Frontal cortex (tissue), 3 donors: ENCODE measurements at regions not wholly inside any gene's neighbourhood (a gene's known extent, or its start where the extent isn't known, plus 50 kb on each side); places are given as distances from the start of the nearest gene placed in this dataset.
"Not testable (repeated sequence)": the region's sequence is repeated elsewhere in the genome, so short reads cannot be mapped to it uniquely, and the experiment has no call there.

Experiments used
- DNase-seq, 2 donors: peaks; one replicate each; pipeline ENCODE4 v3.0.0; 2012; ENCODE audit warnings: low spot score in 2 of 2
- FAIRE-seq: peaks from 2 replicates; lab custom pipeline; 2012; peaks lifted over from hg19 to GRCh38; lab: Jason Lieb, UNC
- donor health status: control.
- donor health status: control.
- donor health status: control.

GRCh38 chr3:99330924-99331532, 307.4 kb upstream of the COL8A1 start:
- DNase-seq (no peak), FAIRE-seq (no peak)

DNA sequence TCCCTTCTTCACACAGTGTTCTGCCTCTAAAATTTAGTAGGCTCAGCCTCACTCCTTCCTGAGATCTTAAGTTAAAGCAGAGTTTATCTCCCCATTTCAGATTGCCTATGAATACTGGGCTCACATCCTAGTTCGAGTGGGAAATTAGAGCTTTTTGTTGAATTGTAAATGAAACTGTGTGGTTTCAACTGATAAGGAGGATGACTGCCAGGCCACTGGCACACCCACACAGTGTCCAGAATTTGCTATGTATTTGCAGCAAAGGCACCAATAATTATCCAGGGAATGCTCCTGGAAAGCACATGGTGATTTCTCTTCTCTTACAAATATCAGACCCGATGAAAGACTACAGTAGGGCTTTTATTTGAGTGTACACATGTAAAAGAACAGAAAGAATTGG, 308.1 kb upstream of the COL8A1 start:
- DNase-seq (no peak), FAIRE-seq (no peak)

- FAIRE-seq (no peak), DNase-seq (no peak)
Observed at GRCh38 chr3:99325402-99325801, 313.0 kb upstream of the COL8A1 start.

DNA sequence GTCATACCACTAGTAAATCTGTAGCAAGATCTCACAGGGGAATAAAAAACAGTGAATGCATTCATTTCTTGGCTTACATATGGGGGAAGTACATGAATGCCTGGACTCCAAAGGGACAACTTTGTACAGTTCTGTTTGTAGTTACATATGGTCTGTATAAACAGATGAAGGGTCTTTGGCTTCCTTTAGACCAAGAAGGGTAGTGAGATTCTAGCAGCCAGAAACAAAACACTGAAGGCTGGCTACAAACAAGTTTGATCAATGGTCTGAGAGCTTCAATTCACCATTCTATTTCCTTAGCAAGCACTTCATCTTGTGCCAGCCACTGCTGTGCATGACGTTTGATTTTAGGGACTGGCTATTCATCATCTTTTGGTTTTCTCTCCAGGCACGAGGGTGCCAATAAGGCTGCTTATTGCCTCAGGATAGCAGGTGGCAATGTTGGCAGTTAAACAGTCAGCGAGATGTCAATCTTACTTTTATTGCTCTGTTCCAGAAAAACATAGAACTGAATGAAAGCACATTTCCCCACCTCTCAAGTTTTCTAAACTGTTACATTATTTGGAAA, 313.7 kb upstream of the COL8A1 start:
- no peak for FAIRE-seq
- DNase-seq: no peak

DNA sequence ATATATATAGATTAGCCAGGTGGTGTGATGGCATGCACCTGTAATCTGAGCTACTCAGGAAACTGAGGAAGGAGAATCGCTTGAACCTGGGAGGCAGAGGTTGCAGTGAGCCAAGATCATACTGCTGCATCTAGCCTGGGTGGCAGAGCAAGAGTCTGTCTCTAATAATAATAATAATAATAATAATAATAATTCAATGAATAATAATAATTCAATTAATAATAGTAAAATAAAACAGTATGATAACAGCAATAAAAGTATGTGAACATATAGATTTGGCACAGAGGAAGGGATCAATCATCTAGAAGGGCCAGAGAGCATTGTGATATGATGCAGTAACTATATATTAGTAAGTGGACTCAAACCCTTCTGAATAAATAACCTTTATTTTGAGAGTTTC, 314.5 kb upstream of the COL8A1 start:
- DNase-seq (no peak), FAIRE-seq (no peak)

- DNase-seq (no peak), FAIRE-seq (no peak)
Observed at GRCh38 chr3:99322551-99322950, 315.8 kb upstream of the COL8A1 start.

GRCh38 chr3:99321261-99321660, 317.1 kb upstream of the COL8A1 start:
- FAIRE-seq (no peak), DNase-seq (no peak)

DNA sequence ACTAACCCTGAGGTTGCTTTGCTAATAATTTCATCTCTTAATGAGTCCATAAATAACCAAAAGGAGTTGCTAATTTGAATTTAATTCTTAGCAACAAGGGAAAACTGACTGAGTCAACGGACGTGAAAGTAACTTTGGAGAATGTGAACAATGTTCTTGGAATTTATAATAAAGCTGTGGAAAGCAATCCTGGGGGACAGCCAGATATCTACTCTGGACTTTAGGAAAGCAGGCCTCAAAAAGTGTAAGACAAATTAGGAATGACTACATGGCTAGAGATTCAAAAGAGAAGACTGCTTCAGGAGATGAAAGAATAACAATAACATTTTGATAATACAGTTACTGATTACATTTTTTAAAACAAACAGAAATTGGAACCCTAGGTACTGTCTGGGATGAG, 318.4 kb upstream of the COL8A1 start:
- DNase-seq (no peak), FAIRE-seq (no peak)

DNA sequence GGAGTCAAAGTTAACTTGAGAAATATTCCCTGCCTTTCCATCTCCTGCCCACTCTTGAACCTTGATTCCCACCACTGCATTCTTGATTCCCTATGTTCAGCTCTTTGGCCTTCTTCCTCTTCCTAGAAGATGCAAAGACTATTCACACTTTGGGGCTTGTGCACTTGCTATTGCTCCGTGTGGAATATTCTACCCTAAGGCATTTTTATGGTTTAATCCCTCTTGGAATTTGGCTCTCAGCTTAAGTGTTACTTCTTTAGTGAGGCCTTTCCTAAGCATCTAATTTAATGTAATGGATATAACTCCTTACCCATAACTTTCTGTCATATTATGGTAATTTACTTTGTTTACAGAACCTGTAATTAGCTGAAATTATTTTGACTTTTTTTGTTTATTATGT, 318.9 kb upstream of the COL8A1 start:
- DNase-seq (no peak), FAIRE-seq (no peak)

- FAIRE-seq (no peak), DNase-seq (no peak)
Observed at GRCh38 chr3:99317201-99317600, 321.2 kb upstream of the COL8A1 start.

DNA sequence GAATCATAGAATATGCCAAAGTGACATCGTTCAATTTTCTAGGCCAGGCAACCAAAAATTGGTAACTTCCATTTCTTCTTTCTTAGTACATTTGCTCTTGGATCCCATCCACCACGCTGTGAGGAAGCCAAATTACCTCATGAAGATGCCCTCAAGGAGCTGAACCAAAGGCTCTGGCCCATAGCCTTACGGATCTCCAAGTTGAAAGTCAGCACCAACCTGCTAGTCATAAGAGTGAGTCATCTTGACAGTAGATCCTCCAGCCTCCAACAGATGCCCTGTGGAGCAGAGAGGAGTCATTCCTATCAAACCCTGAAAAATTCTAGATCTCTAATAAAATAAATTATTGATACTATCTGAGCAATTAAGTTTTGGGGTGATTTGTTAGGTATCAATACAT, 322.5 kb upstream of the COL8A1 start:
- DNase-seq: no peak
- FAIRE-seq: no peak

- FAIRE-seq: no peak
- no peak for DNase-seq
Observed at GRCh38 chr3:99313485-99313884, 324.9 kb upstream of the COL8A1 start.

GRCh38 chr3:99298661-99299060, 339.7 kb upstream of the COL8A1 start:
- DNase-seq (no peak), FAIRE-seq (no peak)

DNA sequence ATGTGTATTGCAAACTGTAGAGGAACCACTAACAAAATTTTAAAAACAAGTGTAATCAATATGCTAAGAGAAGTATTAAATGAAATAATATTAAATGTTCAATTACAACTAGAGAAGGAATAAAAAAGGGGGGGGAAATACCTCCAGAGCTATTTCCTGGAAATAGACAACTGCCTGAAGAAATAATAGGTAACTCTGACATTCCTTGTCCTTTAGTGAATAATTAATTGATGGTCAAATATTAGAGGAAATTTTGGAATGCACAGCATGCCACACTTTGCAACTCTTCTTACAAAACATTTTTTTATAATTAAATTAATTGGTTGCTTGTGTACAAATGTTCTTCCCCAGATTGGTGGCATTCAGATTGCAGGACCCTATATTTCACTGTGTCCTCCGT, 342.6 kb upstream of the COL8A1 start:
- DNase-seq (no peak), FAIRE-seq (no peak)

DNA sequence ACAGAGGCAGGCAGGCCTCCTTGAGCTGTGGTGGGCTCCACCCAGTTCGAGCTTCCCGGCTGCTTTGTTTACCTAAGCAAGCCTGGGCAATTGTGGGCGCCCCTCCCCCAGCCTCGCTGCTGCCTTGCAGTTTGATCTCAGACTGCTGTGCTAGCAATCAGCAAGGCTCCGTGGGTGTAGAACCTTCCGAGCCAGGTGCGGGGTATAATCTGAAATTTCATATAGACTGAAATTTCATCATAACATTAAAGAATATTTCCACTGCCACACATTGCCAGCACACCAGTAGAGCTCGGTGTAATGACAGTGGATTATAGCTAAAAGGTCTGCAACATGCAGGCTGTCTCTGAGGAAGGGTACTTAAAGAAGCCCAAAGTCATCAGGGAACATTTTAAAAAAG, 344.3 kb upstream of the COL8A1 start:
- FAIRE-seq, DNase-seq: not testable (repeated sequence)

DNA sequence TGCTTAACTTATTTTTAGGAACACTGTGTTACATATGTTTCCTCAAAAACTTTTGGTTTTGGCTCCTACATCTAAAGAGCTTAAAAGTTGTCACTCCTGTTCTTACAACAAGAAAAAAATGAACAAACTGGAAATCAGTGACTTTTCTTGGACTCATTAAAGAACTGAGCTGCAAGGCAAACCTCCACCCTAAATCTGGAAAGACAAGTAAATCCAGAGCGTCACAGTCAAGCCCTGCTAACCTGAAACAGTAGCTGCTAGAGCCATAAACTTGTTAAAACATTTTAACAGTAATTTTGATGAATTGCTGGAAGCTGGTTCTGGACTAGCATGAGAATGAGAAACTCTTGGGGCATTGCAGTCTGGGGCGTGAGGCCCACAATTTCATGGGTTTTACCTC, 350.5 kb upstream of the COL8A1 start:
- no peak for FAIRE-seq
- DNase-seq: no peak

DNA sequence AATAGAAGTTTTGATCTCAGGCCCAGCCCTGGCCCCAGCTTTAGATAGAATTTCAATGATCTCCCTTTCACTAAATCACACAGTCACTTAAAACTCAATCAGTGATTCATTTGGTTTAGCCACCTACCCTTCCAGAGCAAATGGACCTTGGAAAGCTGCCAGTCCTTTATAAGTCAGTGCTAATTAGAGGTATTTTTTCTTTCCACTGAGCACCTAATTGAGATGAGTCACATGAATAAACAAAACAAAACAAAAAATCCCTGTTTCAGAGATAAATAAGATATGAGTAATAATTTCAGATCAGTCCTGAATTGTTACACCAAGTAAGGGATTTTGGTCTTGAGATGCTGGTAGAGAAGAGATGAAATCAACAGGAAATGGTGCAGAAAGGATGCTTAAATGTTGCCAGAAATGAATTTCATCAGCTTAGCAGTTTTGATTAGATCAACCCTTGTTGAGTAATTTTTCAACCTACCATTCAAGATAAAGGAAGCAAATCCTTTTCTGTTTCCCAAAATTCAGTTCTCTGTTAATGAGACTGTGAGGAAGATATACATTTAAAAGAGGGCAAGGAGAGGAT, 352.0 kb upstream of the COL8A1 start:
- FAIRE-seq: no peak
- no peak for DNase-seq

DNA sequence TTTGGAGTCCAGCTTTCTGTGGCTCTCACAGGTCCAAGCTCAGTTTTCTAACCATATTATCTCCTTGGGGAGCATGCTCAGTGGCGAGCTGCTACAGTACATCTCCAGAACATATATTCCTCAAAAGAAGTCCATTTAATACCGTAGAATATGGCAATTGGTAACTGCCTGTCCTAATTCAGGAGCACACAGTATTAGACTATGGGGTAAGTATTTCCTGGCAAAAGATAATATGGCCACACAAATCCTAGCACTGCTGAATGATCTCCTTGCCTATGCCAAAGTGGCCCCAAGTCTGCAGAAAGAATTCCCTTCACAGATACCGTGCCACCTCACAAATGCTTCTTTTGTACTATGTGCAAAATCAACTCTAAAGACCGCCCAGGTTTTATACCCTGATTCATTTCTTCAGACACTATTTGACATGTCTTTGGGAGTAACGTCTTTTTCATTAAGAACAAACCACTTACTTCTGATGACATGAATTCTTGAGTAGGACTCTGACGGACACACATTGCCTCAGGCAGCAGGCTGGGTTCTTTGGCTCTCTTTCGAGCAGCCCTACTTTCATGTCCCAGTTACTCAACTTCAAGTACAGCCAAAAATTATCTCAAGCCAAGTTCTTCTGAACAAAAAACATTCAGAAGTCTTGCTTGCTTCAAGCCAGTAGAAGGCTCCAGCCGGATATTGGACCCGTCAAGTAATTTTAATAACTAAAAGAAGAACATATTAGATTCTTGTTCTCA, 368.3 kb upstream of the DCBLD2 start:
- no peak for DNase-seq

DNA sequence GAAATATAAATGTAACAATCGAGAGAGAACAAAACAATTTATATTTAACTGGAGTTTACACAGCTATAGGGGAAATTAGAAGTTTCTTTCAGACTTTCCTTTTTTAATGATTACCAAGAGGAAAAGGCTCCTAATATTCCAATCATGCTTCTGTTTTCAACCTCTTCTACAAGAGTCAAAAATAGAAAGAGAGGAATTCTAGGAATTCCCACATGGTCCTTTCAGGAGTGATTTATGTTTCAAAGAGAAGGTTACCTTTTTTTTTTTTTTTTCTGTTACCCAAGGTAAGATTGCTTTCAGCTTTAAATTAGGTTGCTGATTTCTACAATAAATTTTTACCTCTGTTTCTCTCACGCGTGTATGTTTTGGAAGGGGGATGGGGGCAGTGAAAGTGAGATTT, 355.3 kb upstream of the DCBLD2 start:
- DNase-seq (no peak), FAIRE-seq (no peak)

More for the DNA sequence above, 368.3 kb upstream of the DCBLD2 start:
- FAIRE-seq: no peak

GRCh38 chr3:99253963-99254355, 352.5 kb upstream of the DCBLD2 start:
- no peak for DNase-seq
- no peak for FAIRE-seq

DNA sequence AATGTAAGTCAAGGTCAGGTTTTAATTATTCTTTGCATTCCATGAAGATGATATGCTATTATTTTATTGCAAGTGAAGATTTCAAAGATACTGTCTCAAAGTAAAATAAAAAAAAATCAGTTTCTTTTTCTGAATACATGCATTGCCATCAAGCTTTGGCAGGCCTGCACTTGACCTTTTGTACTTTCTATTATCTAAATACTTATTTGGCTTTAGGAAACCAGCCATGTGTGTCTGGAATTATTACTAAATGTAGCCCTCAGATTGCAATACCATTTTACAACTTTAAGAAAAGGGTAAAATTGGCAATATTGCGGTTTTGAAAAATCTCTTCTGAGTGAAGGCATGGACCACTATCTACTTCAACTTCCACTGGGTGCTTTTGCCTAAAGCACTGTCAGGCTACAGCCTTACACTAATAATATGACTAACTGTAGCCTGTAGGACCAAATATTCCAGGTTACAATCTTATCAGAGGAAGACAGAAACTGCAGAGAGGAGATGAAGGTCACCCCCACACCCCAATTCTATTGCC, 349.4 kb upstream of the DCBLD2 start:
- FAIRE-seq (no peak), DNase-seq (no peak)
